Lung (tissue), 11 donors: ENCODE measurements at regions not wholly inside any gene's neighbourhood (a gene's known extent, or its start where the extent isn't known, plus 50 kb on each side); places are given as distances from the start of the nearest gene placed in this dataset.

Experiments used
- ATAC-seq: fragments of 200-7000 bp; cut with Tn5 transposase; one replicate; pipeline ENCODE4 v1.9.1; 2020; ENCODE audit warnings: moderate number of reproducible peaks; ENCODE audit not compliant: insufficient read depth, low FRiP score
- DNase-seq, 3 donors: peaks; one replicate each; pipeline ENCODE4 v3.0.0-alpha.2; 2013 to 2017
- H3K27ac ChIP-seq, 2 donors: one replicate each; pipeline ENCODE4 v1.5.1; 2013; ENCODE audit warnings: mild to moderate bottlenecking in 2 of 2, moderate library complexity in 2 of 2, control low read depth in 1 of 2, inconsistent platforms in 1 of 2, low read depth in 1 of 2, low read length in 1 of 2
- H3K27me3 ChIP-seq, 3 donors: one replicate each; pipeline ENCODE4 v1.5.1; 2013; ENCODE audit warnings: low read length in 2 of 3; ENCODE audit not compliant: control insufficient read depth in 3 of 3, insufficient read depth in 3 of 3
- H3K36me3 ChIP-seq, 4 donors: one replicate each; pipeline ENCODE4 v1.5.1; 2013; ENCODE audit warnings: low read length in 4 of 4, mild to moderate bottlenecking in 1 of 4, moderate library complexity in 1 of 4; ENCODE audit not compliant: control insufficient read depth in 4 of 4, insufficient read depth in 4 of 4
- H3K4me1 ChIP-seq, 5 donors: one replicate each; pipeline ENCODE4 v1.5.1; 2013; ENCODE audit warnings: low read length in 5 of 5, mild to moderate bottlenecking in 2 of 5, moderate library complexity in 1 of 5; ENCODE audit not compliant: control insufficient read depth in 5 of 5, insufficient read depth in 5 of 5
- H3K4me3 ChIP-seq: one replicate; pipeline ENCODE4 v1.5.1; 2013; ENCODE audit warnings: mild to moderate bottlenecking, control low read depth, moderate library complexity
- H3K9ac ChIP-seq, 2 donors: one replicate each; pipeline ENCODE4 v1.5.1; 2013; ENCODE audit warnings: low read length in 2 of 2, control low read depth in 1 of 2; ENCODE audit not compliant: insufficient read depth in 1 of 2
- H3K9me3 ChIP-seq, 4 donors: one replicate each; pipeline ENCODE4 v1.5.1; 2013; ENCODE audit warnings: low read length in 3 of 4, mild to moderate bottlenecking in 1 of 4, moderate library complexity in 1 of 4; ENCODE audit not compliant: control insufficient read depth in 4 of 4, insufficient read depth in 3 of 4
- WGBS, 2 donors: extraction: QIAGEN DNeasy Blood & Tissue Kit; methylation state at CpG; one replicate each; pipeline ENCODE4 v1.1.7; 2013; 5-methylcytosine and 5-hydroxymethylcytosine counted together
- TF ChIP-seq, protein P1 (sequence below): IDR thresholded peaks from 2 replicates; pipeline ENCODE4 v1.5.1; 2012; ENCODE audit warnings: mild to moderate bottlenecking; ENCODE audit errors: control extremely low read depth, extremely low read depth
- donor health status: control.
- donor health status: control.
- donor health status: Bipolar disorder and iron deficiency.
- donor health status: healthy.
- donor health status: DM: yes; HTN: yes; CAD: no.

DNA sequence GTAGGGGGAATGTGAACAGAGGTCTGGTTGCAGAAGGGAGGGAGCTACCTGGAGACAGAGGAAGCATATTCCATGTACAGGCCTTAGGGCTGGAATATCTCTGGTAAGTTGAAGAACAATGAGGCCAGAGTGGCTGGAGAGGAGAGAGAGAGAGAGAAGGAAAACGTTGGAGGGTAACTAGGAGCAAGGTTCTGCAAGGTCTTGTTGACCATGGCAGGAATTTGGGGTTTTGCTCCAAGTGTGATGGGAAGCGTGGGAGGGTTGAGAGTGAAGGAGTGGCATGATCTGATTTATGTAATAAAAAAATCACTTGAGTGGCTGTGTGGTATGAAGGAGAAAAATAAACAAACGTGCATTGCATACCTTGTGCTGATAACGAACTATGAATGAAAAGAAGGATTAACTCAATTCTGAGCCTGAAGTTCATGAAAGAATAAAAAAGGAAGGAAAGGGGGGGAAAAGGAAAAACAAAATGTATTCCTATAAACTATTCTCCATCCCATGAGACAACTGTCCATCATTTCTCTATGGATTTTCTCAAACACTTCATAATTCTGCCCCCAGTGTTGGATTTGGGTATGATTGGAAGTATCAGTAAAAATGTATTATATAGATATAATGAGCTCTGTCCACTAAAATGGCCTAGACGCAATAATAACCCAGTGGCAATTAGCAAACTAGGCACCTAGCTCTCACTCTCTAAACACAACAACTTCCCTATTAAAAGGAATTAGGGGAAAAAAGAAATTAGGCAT lies 59.7 kb upstream of the PMAIP1 start:
- 62 to 79% methylated on average over 5 of the region's 5 CpGs for WGBS, 2 donors
- DNase-seq (no peak), ATAC-seq (peak; percentile 64)

DNA sequence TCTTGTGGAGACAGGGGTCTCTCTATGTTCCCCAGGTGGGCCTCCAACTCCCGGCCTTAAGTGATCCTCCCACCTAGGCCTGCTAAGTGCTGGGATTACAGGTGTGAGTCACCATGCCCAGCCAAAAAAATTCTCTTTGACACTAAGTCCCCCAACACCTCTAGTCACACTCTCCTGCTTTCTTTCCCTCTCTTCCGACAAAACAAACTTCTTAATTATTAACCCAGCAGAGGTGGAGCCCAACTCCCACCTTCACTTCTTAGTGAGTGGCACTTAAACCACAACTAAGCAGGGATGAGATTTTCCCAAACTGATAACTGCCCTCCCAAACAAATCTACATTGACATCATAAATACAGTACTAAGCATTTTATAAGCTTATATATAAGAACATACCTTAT lies 60.5 kb upstream of the PMAIP1 start:
- Histone ChIP-seq H3K4me3 (no peak overlapping the region), H3K4me1 (no peaks in the 10 kb centered on the region), H3K9ac (no peak overlapping the region), H3K27ac (no peak overlapping the region), H3K27me3 (no peaks in the 10 kb centered on the region), H3K36me3 (no peaks in the 10 kb centered on the region), H3K9me3 (no peaks in the 10 kb centered on the region)
- TF ChIP-seq, protein P1, sequence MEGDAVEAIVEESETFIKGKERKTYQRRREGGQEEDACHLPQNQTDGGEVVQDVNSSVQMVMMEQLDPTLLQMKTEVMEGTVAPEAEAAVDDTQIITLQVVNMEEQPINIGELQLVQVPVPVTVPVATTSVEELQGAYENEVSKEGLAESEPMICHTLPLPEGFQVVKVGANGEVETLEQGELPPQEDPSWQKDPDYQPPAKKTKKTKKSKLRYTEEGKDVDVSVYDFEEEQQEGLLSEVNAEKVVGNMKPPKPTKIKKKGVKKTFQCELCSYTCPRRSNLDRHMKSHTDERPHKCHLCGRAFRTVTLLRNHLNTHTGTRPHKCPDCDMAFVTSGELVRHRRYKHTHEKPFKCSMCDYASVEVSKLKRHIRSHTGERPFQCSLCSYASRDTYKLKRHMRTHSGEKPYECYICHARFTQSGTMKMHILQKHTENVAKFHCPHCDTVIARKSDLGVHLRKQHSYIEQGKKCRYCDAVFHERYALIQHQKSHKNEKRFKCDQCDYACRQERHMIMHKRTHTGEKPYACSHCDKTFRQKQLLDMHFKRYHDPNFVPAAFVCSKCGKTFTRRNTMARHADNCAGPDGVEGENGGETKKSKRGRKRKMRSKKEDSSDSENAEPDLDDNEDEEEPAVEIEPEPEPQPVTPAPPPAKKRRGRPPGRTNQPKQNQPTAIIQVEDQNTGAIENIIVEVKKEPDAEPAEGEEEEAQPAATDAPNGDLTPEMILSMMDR, result no peak
- DNase-seq (no peak), ATAC-seq (no peak)
- 76 to 88% methylated on average over 2 of the region's 2 CpGs for WGBS, 2 donors

More for the DNA sequence above, 59.7 kb upstream of the PMAIP1 start:
- Histone ChIP-seq H3K4me3 (no peak overlapping the region), H3K4me1 (no peaks in the 10 kb centered on the region), H3K27me3 (no peaks in the 10 kb centered on the region), H3K36me3 (no peaks in the 10 kb centered on the region), H3K9me3 (no peaks in the 10 kb centered on the region), H3K27ac (no peak overlapping the region), H3K9ac (no peak overlapping the region)
- TF ChIP-seq, protein P1, result no peak

DNA sequence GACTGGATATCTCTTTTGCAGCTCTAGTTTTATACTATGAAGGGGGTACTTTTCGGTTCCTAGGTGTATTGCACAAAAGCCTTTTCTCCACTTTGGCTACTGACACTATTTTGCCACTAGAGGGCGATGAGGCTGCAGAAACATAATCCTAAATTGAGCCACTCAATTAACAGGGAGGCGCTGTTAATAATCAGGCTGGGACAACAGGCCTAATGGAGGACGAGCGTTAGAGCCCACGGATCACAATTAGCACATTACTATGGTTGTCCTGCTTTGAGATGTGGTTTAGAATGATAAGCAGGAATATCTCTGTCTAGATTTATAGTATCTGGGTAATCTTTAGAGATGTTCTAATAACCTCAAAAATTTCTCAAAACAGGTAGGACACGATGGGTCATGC lies 62.2 kb upstream of the PMAIP1 start:
- TF ChIP-seq, protein P1, result peak; percentile 80
- Histone ChIP-seq H3K9me3 (no peaks in the 10 kb centered on the region), H3K36me3 (no peaks in the 10 kb centered on the region), H3K9ac (no peak overlapping the region), H3K4me1 (no peaks in the 10 kb centered on the region), H3K27me3 (no peaks in the 10 kb centered on the region), H3K4me3 (no peak overlapping the region), H3K27ac (no peak overlapping the region)
- WGBS, 2 donors, result 17 to 21% methylated on average over 7 of the region's 7 CpGs
- DNase-seq (peak in 2 of 3 donors; percentile 47 to 58), ATAC-seq (peak; percentile 73)
